Small intestine (tissue), 7 donors: ENCODE measurements at regions not wholly inside any gene's neighbourhood (a gene's known extent, or its start where the extent isn't known, plus 50 kb on each side); places are given as distances from the start of the nearest gene placed in this dataset.
A peak's percentile ranks its signal among the peaks of the same experiment; 100 is the strongest.

Experiments used
- DNase-seq, 2 donors: peaks; one replicate each; pipeline versions ENCODE4 v3.0.0 to v3.0.0-alpha.2; 2013
- FAIRE-seq: peaks from 2 replicates; lab custom pipeline; 2012; peaks lifted over from hg19 to GRCh38; lab: Jason Lieb, UNC
- H3K27ac ChIP-seq, 3 donors: one replicate each; pipeline ENCODE4 v1.5.1; 2013; ENCODE audit warnings: low read length in 2 of 3, mild to moderate bottlenecking in 2 of 3, control low read depth in 1 of 3, inconsistent platforms in 1 of 3, low read depth in 1 of 3, moderate library complexity in 1 of 3
- H3K27me3 ChIP-seq, 3 donors: one replicate each; pipeline ENCODE4 v1.6.1; 2013; ENCODE audit warnings: low read length in 3 of 3, inconsistent platforms in 1 of 3; ENCODE audit not compliant: control insufficient read depth in 3 of 3, insufficient read depth in 3 of 3
- H3K36me3 ChIP-seq, 3 donors: one replicate each; pipeline ENCODE4 v1.6.1; 2013; ENCODE audit warnings: low read length in 3 of 3, inconsistent platforms in 1 of 3, low read depth in 1 of 3, mild to moderate bottlenecking in 1 of 3, moderate library complexity in 1 of 3; ENCODE audit not compliant: control insufficient read depth in 3 of 3, insufficient read depth in 2 of 3
- H3K4me1 ChIP-seq, 3 donors: one replicate each; pipeline ENCODE4 v1.6.1; 2013; ENCODE audit warnings: low read length in 2 of 3, inconsistent platforms in 1 of 3, low read depth in 1 of 3, mild to moderate bottlenecking in 1 of 3, moderate library complexity in 1 of 3; ENCODE audit not compliant: control insufficient read depth in 3 of 3, insufficient read depth in 2 of 3
- H3K4me3 ChIP-seq, 3 donors: one replicate each; pipeline ENCODE4 v1.5.1; 2013; ENCODE audit warnings: low read length in 3 of 3, control low read depth in 1 of 3, inconsistent platforms in 1 of 3, low read depth in 1 of 3, mild to moderate bottlenecking in 1 of 3, moderate library complexity in 1 of 3
- H3K9me3 ChIP-seq, 2 donors: one replicate each; pipeline ENCODE4 v1.6.1; 2013; ENCODE audit warnings: low read depth in 1 of 2, low read length in 1 of 2; ENCODE audit not compliant: control insufficient read depth in 2 of 2, insufficient read depth in 1 of 2
- WGBS, 3 donors: extraction: QIAGEN DNeasy Blood & Tissue Kit; methylation state at CpG; one replicate each; pipeline ENCODE4 v1.1.7; 2013; 5-methylcytosine and 5-hydroxymethylcytosine counted together
- donor health status: healthy with polysubstance abuse.
- donor health status: control.
- donor health status: control.
- donor health status: Bipolar disorder and iron deficiency.
- donor health status: healthy.

- FAIRE-seq (no peak), DNase-seq (peak in 1 of 2 donors; percentile 21)
- 73 to 97% (median 83%) methylated on average over 1 of the region's 1 CpG for WGBS, 3 donors
- Histone ChIP-seq H3K4me1 (no peaks in the 10 kb centered on the region), H3K4me3 (no peak overlapping the region), H3K27me3 (no peaks in the 10 kb centered on the region), H3K27ac (no peak overlapping the region), H3K9me3 (no peaks in the 10 kb centered on the region), H3K36me3 (no peaks in the 10 kb centered on the region)
Measured at GRCh38 chr12:91609283-91609682, 426.7 kb upstream of the DCN start.

GRCh38 chr12:91608542-91608941 is 425.9 kb upstream of the DCN start:
- Histone ChIP-seq H3K4me3 (no peak overlapping the region), H3K27me3 (no peaks in the 10 kb centered on the region), H3K4me1 (no peaks in the 10 kb centered on the region), H3K27ac (no peak overlapping the region), H3K36me3 (no peaks in the 10 kb centered on the region), H3K9me3 (no peaks in the 10 kb centered on the region)
- no peak for FAIRE-seq
- no peak for DNase-seq

GRCh38 chr12:91606662-91607377 is 424.2 kb upstream of the DCN start:
- H3K27ac ChIP-seq, result no peak overlapping the region
- H3K36me3 ChIP-seq, result no peaks in the 10 kb centered on the region
- 77 to 86% (median 78%) methylated on average over 3 of the region's 3 CpGs for WGBS, 3 donors
- H3K27me3 ChIP-seq, result no peaks in the 10 kb centered on the region
- no peak for DNase-seq
- H3K9me3 ChIP-seq, result no peaks in the 10 kb centered on the region
- no peak overlapping the region for H3K4me3 ChIP-seq
- no peak for FAIRE-seq
- H3K4me1 ChIP-seq, result no peaks in the 10 kb centered on the region

GRCh38 chr12:91604897-91605296 is 422.3 kb upstream of the DCN start:
- FAIRE-seq (no peak), DNase-seq (no peak)
- H3K27me3 ChIP-seq, result no peaks in the 10 kb centered on the region
- H3K9me3 ChIP-seq, result no peaks in the 10 kb centered on the region
- no peak overlapping the region for H3K4me3 ChIP-seq
- no peak overlapping the region for H3K27ac ChIP-seq
- H3K4me1 ChIP-seq, result no peaks in the 10 kb centered on the region
- H3K36me3 ChIP-seq, result no peaks in the 10 kb centered on the region
- WGBS, 3 donors, result 70 to 79% (median 75%) methylated on average over 6 of the region's 6 CpGs

- no peak for FAIRE-seq
Measured at GRCh38 chr12:91603060-91603459, 420.4 kb upstream of the DCN start.

GRCh38 chr12:91601054-91601453 is 418.4 kb upstream of the DCN start:
- Histone ChIP-seq H3K9me3 (peaks cover 0 to 6% of the 10 kb centered on the region in 2 donors), H3K4me3 (no peak overlapping the region), H3K27ac (no peak overlapping the region), H3K36me3 (no peaks in the 10 kb centered on the region), H3K4me1 (no peaks in the 10 kb centered on the region), H3K27me3 (no peaks in the 10 kb centered on the region)
- no peak for DNase-seq
- FAIRE-seq, result no peak
- 81 to 84% (median 84%) methylated on average over 4 of the region's 4 CpGs for WGBS, 3 donors

More at GRCh38 chr12:91603060-91603459, 420.4 kb upstream of the DCN start:
- Histone ChIP-seq H3K36me3 (no peaks in the 10 kb centered on the region), H3K27me3 (no peaks in the 10 kb centered on the region), H3K27ac (no peak overlapping the region), H3K9me3 (peaks cover 0 to 6% of the 10 kb centered on the region in 2 donors), H3K4me1 (no peaks in the 10 kb centered on the region), H3K4me3 (no peak overlapping the region)
- DNase-seq, result no peak
- whole genome bisulfite sequencing, 3 donors, result 65 to 83% (median 78%) methylated on average over 2 of the region's 2 CpGs

- WGBS, 3 donors, result 50 to 72% (median 63%) methylated on average over 1 of the region's 1 CpG
- no peak overlapping the region for H3K4me3 ChIP-seq
- H3K9me3 ChIP-seq, result peaks cover 0 to 6% of the 10 kb centered on the region in 2 donors
- no peak for FAIRE-seq
- DNase-seq, result no peak
- no peak overlapping the region for H3K27ac ChIP-seq
- no peaks in the 10 kb centered on the region for H3K27me3 ChIP-seq
- no peaks in the 10 kb centered on the region for H3K36me3 ChIP-seq
- H3K4me1 ChIP-seq, result no peaks in the 10 kb centered on the region
Measured at GRCh38 chr12:91594715-91595114, 412.1 kb upstream of the DCN start.

GRCh38 chr12:91591639-91591987 is 409.0 kb upstream of the DCN start:
- 0 to 42% (median 4%) methylated on average over 1 of the region's 1 CpG for WGBS, 3 donors
- Histone ChIP-seq H3K27ac (no peak overlapping the region), H3K9me3 (no peaks in the 10 kb centered on the region), H3K27me3 (no peaks in the 10 kb centered on the region), H3K4me1 (peaks cover 0 to 4% (median 0%) of the 10 kb centered on the region in 3 donors), H3K4me3 (no peak overlapping the region), H3K36me3 (no peaks in the 10 kb centered on the region)
- FAIRE-seq (no peak), DNase-seq (no peak)
